ENCODE measurements at regions not wholly inside any gene's neighbourhood (a gene's known extent, or its start where the extent isn't known, plus 50 kb on each side); places are given as distances from the start of the nearest gene placed in this dataset.
A peak's percentile ranks its signal among the peaks of the same experiment; 100 is the strongest.

GRCh38 chr20:20877079-20877478 is 164.6 kb upstream of the RALGAPA2 start:
- DNase-seq (ENCODE audit: low read depth), result no peak

GRCh38 chr20:20875716-20876115 is 163.3 kb upstream of the RALGAPA2 start:
- DNase-seq (ENCODE audit: low read depth), result no peak

GRCh38 chr20:20872428-20872827 is 160.0 kb upstream of the RALGAPA2 start:
- DNase-seq (ENCODE audit: low read depth), result no peak

GRCh38 chr20:20869161-20869775 is 156.8 kb upstream of the RALGAPA2 start:
- DNase-seq (ENCODE audit: low read depth), result no peak

GRCh38 chr20:20864351-20865096 is 152.1 kb upstream of the RALGAPA2 start:
- no peak for DNase-seq (ENCODE audit: low read depth)

- peak; percentile 68 for DNase-seq (ENCODE audit: low read depth)
These were observed 147.8 kb upstream of the RALGAPA2 start for GRCh38 chr20:20860078-20860806.

- no peak for DNase-seq (ENCODE audit: low read depth)
These were observed 147.1 kb upstream of the RALGAPA2 start for GRCh38 chr20:20859510-20859909.

- DNase-seq (ENCODE audit: low read depth), result no peak
These were observed 144.5 kb upstream of the RALGAPA2 start for GRCh38 chr20:20856956-20857355.

GRCh38 chr20:20856306-20856705 is 143.9 kb upstream of the RALGAPA2 start:
- no peak for DNase-seq (ENCODE audit: low read depth)

GRCh38 chr20:20851385-20851784 is 138.9 kb upstream of the RALGAPA2 start:
- no peak for DNase-seq (ENCODE audit: low read depth)

GRCh38 chr20:20850407-20850806 is 138.0 kb upstream of the RALGAPA2 start:
- DNase-seq (ENCODE audit: low read depth), result no peak

- DNase-seq (ENCODE audit: low read depth), result no peak
These were observed 136.7 kb upstream of the RALGAPA2 start for GRCh38 chr20:20849161-20849560.

GRCh38 chr20:20847814-20848213 is 135.4 kb upstream of the RALGAPA2 start:
- no peak for DNase-seq (ENCODE audit: low read depth)

GRCh38 chr20:20843982-20844381 is 131.5 kb upstream of the RALGAPA2 start:
- DNase-seq (ENCODE audit: low read depth), result no peak

GRCh38 chr20:20839771-20840170 is 127.3 kb upstream of the RALGAPA2 start:
- no peak for DNase-seq (ENCODE audit: low read depth)

GRCh38 chr20:20837574-20838021 is 125.2 kb upstream of the RALGAPA2 start:
- DNase-seq (ENCODE audit: low read depth), result no peak

- no peak for DNase-seq (ENCODE audit: low read depth)
These were observed 124.4 kb upstream of the RALGAPA2 start for GRCh38 chr20:20836836-20837235.

- no peak for DNase-seq (ENCODE audit: low read depth)
These were observed 123.5 kb upstream of the RALGAPA2 start for GRCh38 chr20:20835897-20836296.

GRCh38 chr20:20834008-20834407 is 121.6 kb upstream of the RALGAPA2 start:
- no peak for DNase-seq (ENCODE audit: low read depth)

- DNase-seq (ENCODE audit: low read depth), result no peak
These were observed 120.3 kb upstream of the RALGAPA2 start for GRCh38 chr20:20832715-20833114.

- no peak for DNase-seq (ENCODE audit: low read depth)
These were observed 119.3 kb upstream of the RALGAPA2 start for GRCh38 chr20:20831794-20832193.

GRCh38 chr20:20829681-20830080 is 117.2 kb upstream of the RALGAPA2 start:
- no peak for DNase-seq (ENCODE audit: low read depth)

GRCh38 chr20:20827992-20828597 is 115.7 kb upstream of the RALGAPA2 start:
- no peak for DNase-seq (ENCODE audit: low read depth)
